ENCODE measurements at regions not wholly inside any gene's neighbourhood (a gene's known extent, or its start where the extent isn't known, plus 50 kb on each side); places are given as distances from the start of the nearest gene placed in this dataset.
A peak's percentile ranks its signal among the peaks of the same experiment; 100 is the strongest.
"Not testable (repeated sequence)": the region's sequence is repeated elsewhere in the genome, so short reads cannot be mapped to it uniquely, and the experiment has no call there.

DNA sequence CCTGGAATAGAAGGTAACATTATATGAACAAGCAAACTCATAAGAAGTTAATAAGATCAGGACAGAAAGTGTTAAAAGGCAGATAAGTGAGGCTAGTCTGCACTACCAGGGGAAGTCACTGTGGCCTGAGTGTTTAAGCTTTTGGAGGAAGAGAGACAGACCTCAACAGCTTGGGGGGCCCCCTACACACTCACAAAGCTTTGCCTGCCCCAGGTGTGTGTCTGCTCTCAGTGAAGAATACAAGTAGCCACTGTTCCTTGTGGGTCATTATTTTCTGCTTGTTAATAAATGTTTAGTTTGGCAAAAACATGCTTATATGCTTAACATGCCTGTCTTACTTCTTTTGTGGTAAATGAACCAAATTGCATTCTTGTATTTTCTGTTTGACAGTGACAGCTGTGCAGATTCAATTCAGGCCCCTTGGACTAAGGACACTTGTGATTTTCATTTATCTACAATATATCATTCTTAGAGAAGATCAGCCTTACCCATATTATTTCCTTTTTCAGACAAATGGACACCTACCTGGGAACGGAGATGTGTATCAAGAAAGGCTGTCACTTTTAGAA, 50.7 kb upstream of the C12orf71 start:
- no peak overlapping the region for H3K4me3 ChIP-seq (ENCODE audit: low read depth, low read length)
- TF ChIP-seq, protein P1, sequence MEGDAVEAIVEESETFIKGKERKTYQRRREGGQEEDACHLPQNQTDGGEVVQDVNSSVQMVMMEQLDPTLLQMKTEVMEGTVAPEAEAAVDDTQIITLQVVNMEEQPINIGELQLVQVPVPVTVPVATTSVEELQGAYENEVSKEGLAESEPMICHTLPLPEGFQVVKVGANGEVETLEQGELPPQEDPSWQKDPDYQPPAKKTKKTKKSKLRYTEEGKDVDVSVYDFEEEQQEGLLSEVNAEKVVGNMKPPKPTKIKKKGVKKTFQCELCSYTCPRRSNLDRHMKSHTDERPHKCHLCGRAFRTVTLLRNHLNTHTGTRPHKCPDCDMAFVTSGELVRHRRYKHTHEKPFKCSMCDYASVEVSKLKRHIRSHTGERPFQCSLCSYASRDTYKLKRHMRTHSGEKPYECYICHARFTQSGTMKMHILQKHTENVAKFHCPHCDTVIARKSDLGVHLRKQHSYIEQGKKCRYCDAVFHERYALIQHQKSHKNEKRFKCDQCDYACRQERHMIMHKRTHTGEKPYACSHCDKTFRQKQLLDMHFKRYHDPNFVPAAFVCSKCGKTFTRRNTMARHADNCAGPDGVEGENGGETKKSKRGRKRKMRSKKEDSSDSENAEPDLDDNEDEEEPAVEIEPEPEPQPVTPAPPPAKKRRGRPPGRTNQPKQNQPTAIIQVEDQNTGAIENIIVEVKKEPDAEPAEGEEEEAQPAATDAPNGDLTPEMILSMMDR (IDR thresholded peaks at IDR 0.05; ENCODE audit: control insufficient read depth, extremely low read depth, insufficient read depth): no peak

DNA sequence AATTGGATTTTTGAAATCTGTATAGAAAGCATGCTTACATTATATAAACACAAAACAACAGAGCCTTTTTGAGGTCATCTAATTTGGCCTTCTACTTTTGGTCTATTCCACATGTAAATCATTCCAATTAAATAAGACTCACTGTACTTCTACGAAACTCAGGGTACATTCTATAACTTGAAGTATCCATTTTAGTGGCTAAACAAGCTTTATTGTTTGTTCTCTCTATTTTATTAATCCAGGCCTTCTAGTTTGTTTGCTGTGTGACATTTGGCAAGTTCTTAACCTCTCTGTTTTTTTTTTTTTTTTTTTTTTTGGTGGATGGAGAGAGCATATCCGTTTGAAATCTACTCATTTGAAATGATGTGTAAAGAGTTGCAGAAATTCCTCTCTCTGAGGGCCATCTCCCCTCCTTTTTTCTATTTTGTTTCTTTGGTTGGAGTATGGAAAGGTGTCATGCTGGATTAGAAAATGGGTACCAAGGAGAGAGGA, 58.1 kb upstream of the C12orf71 start:
- TF ChIP-seq, protein P1 (IDR thresholded peaks at IDR 0.05; ENCODE audit: control insufficient read depth, extremely low read depth, insufficient read depth): no peak
- DNase-seq (ENCODE audit: low read depth): no peak
- no peak overlapping the region for H3K4me3 ChIP-seq (ENCODE audit: low read depth, low read length)

More for the DNA sequence above, 50.7 kb upstream of the C12orf71 start:
- no peak for DNase-seq (ENCODE audit: low read depth)

GRCh38 chr12:27142101-27142721, 59.8 kb upstream of the C12orf71 start:
- no peak overlapping the region for H3K4me3 ChIP-seq (ENCODE audit: low read depth, low read length)
- TF ChIP-seq, protein P1 (IDR thresholded peaks at IDR 0.05; ENCODE audit: control insufficient read depth, extremely low read depth, insufficient read depth): peak; percentile 85
- peak; percentile 55 for DNase-seq (ENCODE audit: low read depth)

DNA sequence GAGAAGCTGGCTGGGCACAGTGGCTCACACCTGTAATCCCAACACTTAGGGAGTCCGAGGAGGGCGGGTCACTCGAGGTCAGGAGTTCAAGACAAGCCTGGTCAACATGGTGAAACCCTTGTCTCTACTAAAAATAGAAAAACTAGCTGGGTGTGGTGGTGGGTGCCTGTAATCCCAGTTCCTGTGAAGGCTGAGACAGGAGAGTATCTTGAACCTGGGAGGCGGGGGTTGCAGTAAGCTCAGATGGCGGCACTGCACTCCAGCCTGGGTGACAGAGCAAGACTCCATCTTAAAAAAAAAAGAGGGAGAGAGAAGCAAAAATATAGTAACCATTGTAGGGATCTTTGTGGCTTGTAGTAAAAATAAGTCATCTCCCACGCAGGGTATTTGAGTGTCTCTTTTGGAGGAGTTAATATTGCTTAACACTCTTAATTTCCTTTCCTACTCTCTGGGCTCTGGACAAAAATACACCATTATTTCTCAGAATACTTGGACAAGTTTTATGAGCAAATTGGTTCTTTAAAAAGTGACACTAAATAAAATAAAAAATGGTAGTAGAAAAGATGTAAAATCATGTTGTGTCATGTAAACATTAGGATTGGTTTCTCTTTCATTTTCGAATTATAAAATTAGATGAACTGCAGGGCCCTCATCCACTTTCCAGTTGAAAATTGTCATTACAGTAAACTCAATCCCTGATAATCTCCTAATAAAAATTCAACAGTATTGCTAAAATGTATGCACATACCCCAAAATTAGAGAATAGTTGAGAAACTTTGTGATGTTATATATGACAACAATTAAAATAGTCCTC, 61.1 kb upstream of the C12orf71 start:
- H3K4me3 ChIP-seq (ENCODE audit: low read depth, low read length): no peak overlapping the region
- no peak for DNase-seq (ENCODE audit: low read depth)
- TF ChIP-seq, protein P1 (IDR thresholded peaks at IDR 0.05; ENCODE audit: control insufficient read depth, extremely low read depth, insufficient read depth): no peak

- DNase-seq (ENCODE audit: low read depth); H3K4me3 ChIP-seq (ENCODE audit: low read depth, low read length): not testable (repeated sequence)
Measured at GRCh38 chr12:27145725-27146124, 63.3 kb upstream of the C12orf71 start.

GRCh38 chr12:27148373-27148772, 66.0 kb upstream of the C12orf71 start:
- no peak for DNase-seq (ENCODE audit: low read depth)
- TF ChIP-seq, protein P1 (IDR thresholded peaks at IDR 0.05; ENCODE audit: control insufficient read depth, extremely low read depth, insufficient read depth): no peak
- H3K4me3 ChIP-seq (ENCODE audit: low read depth, low read length): no peak overlapping the region

GRCh38 chr12:27148791-27149190, 66.4 kb upstream of the C12orf71 start:
- DNase-seq (ENCODE audit: low read depth): no peak
- TF ChIP-seq, protein P1 (IDR thresholded peaks at IDR 0.05; ENCODE audit: control insufficient read depth, extremely low read depth, insufficient read depth): no peak

More at GRCh38 chr12:27148791-27149190, 66.4 kb upstream of the C12orf71 start:
- H3K4me3 ChIP-seq (ENCODE audit: low read depth, low read length): no peak overlapping the region
